ENCODE measurements at regions not wholly inside any gene's neighbourhood (a gene's known extent, or its start where the extent isn't known, plus 50 kb on each side); places are given as distances from the start of the nearest gene placed in this dataset.

DNA sequence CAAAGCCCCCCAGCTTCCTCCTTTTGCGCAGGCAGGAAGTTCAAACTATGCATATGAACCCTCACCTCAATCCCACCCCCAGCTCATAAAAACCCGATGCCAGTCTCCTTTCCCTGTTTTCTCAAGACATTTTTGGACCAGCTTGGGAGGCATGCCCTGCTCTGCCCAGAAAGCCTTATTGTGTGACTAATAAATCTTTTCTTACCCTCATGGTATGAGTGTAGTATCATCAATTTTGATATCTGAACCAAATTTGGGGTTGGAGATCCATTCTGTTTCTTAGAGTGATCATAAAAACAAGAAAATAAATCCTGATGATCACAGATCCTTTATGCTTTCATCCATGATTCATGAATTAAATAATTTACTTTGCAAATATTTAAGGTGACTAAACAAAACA, 128.5 kb downstream of the ALG10B start:
- no peak for TF ChIP-seq POLR2A (IDR thresholded peaks at IDR 0.05)
- TF ChIP-seq, protein P1, sequence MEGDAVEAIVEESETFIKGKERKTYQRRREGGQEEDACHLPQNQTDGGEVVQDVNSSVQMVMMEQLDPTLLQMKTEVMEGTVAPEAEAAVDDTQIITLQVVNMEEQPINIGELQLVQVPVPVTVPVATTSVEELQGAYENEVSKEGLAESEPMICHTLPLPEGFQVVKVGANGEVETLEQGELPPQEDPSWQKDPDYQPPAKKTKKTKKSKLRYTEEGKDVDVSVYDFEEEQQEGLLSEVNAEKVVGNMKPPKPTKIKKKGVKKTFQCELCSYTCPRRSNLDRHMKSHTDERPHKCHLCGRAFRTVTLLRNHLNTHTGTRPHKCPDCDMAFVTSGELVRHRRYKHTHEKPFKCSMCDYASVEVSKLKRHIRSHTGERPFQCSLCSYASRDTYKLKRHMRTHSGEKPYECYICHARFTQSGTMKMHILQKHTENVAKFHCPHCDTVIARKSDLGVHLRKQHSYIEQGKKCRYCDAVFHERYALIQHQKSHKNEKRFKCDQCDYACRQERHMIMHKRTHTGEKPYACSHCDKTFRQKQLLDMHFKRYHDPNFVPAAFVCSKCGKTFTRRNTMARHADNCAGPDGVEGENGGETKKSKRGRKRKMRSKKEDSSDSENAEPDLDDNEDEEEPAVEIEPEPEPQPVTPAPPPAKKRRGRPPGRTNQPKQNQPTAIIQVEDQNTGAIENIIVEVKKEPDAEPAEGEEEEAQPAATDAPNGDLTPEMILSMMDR (IDR thresholded peaks at IDR 0.05): no peak
- intact Hi-C loops (cut with DNase I): no loop called here
- WGBS, 2 donors: 84 to 85% methylated on average over 2 of the region's 2 CpGs

GRCh38 chr12:38448991-38449390, 132.4 kb downstream of the ALG10B start:
- H3K27ac ChIP-seq: no peak overlapping the region
- no peaks in the 10 kb centered on the region for H3K27me3 ChIP-seq
- 83 to 87% methylated on average over 2 of the region's 2 CpGs for WGBS, 2 donors
- H3K4me1 ChIP-seq: no peaks in the 10 kb centered on the region
- intact Hi-C loops (cut with DNase I): no loop called here
- no peaks in the 10 kb centered on the region for H3K36me3 ChIP-seq
- no peak for DNase-seq
- TF ChIP-seq, protein P1 (IDR thresholded peaks at IDR 0.05): no peak
- TF ChIP-seq POLR2A (IDR thresholded peaks at IDR 0.05): no peak
- no peak overlapping the region for H3K4me3 ChIP-seq (replicated peaks in 1 of 3)
- no peaks in the 10 kb centered on the region for H3K9me3 ChIP-seq

More for the DNA sequence above, 128.5 kb downstream of the ALG10B start:
- no peaks in the 10 kb centered on the region for H3K4me1 ChIP-seq
- no peaks in the 10 kb centered on the region for H3K9me3 ChIP-seq
- no peak overlapping the region for H3K4me3 ChIP-seq (replicated peaks in 1 of 3)
- no peak overlapping the region for H3K27ac ChIP-seq
- DNase-seq: no peak
- H3K27me3 ChIP-seq: no peaks in the 10 kb centered on the region
- no peaks in the 10 kb centered on the region for H3K36me3 ChIP-seq

- intact Hi-C loops (cut with DNase I): no loop called here
- no peak overlapping the region for H3K4me3 ChIP-seq (replicated peaks in 1 of 3)
- H3K4me1 ChIP-seq: no peaks in the 10 kb centered on the region
- 72 to 88% methylated on average over 2 of the region's 2 CpGs for WGBS, 2 donors
- no peak overlapping the region for H3K27ac ChIP-seq
- H3K36me3 ChIP-seq: no peaks in the 10 kb centered on the region
- TF ChIP-seq, protein P1 (IDR thresholded peaks at IDR 0.05): no peak
- H3K9me3 ChIP-seq: no peaks in the 10 kb centered on the region
- H3K27me3 ChIP-seq: no peaks in the 10 kb centered on the region
- DNase-seq: no peak
Observed at GRCh38 chr12:38456537-38457120, 140.1 kb downstream of the ALG10B start.

DNA sequence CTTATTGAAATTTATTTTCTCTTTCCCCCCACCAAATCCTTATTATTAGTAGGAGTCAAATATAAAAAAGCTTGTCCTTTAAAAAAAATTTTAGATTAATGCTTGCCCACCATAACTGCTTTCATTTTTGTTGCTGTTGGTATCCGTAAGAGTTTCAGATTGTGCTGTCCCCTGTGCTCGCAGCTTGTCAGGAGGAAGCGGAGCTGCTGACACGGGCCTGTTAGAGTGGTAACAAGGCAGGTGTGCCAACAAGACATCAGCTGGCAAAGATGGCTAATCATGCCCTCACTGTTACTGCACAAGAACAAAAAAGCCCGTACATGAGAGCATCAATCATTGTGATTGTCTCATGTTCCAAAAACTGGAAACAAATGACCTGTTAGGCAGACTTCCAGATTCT, 148.4 kb downstream of the ALG10B start:
- peaks cover 8 to 12% of the 10 kb centered on the region in 2 donors for H3K4me1 ChIP-seq
- DNase-seq: no peak
- H3K27me3 ChIP-seq: no peaks in the 10 kb centered on the region
- TF ChIP-seq, protein P1 (IDR thresholded peaks at IDR 0.05): no peak
- no peak for TF ChIP-seq POLR2A (IDR thresholded peaks at IDR 0.05)
- no peak overlapping the region for H3K4me3 ChIP-seq (replicated peaks in 1 of 3)
- no peak overlapping the region for H3K27ac ChIP-seq
- intact Hi-C loops (cut with DNase I): no loop called here
- WGBS, 2 donors: 76 to 83% methylated on average over 5 of the region's 5 CpGs
- no peaks in the 10 kb centered on the region for H3K36me3 ChIP-seq
- H3K9me3 ChIP-seq: no peaks in the 10 kb centered on the region

DNA sequence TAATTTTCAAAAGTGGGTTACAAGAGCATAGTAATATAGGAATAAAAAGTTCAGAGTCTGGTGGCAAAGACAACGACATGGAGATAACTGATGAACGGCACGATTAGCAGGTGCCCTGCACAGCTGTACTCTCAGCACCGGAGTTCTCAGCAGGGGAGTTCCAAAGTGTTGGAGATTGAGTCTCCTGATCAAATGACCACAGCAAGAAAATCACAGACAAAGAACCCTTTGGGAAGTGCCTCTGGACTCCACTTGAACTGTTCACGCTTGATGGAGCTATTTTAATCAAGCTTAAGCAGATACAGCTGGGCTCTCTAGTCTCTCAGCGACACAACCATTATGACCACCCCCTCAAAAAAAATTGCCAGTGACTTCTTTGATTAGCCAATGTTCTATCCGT, 153.1 kb downstream of the ALG10B start:
- peak; percentile 5 to 11 for DNase-seq
- Histone ChIP-seq H3K9me3 (no peaks in the 10 kb centered on the region), H3K4me1 (peaks cover 8 to 12% of the 10 kb centered on the region in 2 donors), H3K4me3 (replicated peaks in 1 of 3) (no peak overlapping the region), H3K27ac (peak overlapping the region in 1 of 3 donors; percentile 28), H3K27me3 (no peaks in the 10 kb centered on the region), H3K36me3 (no peaks in the 10 kb centered on the region)
- TF ChIP-seq, protein P1 (IDR thresholded peaks at IDR 0.05): no peak
- TF ChIP-seq POLR2A (IDR thresholded peaks at IDR 0.05): no peak
- 36 to 39% methylated on average over 7 of the region's 7 CpGs for WGBS, 2 donors
- intact Hi-C loops (cut with DNase I): no loop called here
